ENCODE measurements at regions not wholly inside any gene's neighbourhood (a gene's known extent, or its start where the extent isn't known, plus 50 kb on each side); places are given as distances from the start of the nearest gene placed in this dataset.
"Not testable (repeated sequence)": the region's sequence is repeated elsewhere in the genome, so short reads cannot be mapped to it uniquely, and the experiment has no call there.

GRCh38 chr2:16112972-16113560 is 172.7 kb downstream of the MYCN start:
- peak; percentile 69 for FAIRE-seq
- no peak for DNase-seq (ENCODE audit: low spot score)

DNA sequence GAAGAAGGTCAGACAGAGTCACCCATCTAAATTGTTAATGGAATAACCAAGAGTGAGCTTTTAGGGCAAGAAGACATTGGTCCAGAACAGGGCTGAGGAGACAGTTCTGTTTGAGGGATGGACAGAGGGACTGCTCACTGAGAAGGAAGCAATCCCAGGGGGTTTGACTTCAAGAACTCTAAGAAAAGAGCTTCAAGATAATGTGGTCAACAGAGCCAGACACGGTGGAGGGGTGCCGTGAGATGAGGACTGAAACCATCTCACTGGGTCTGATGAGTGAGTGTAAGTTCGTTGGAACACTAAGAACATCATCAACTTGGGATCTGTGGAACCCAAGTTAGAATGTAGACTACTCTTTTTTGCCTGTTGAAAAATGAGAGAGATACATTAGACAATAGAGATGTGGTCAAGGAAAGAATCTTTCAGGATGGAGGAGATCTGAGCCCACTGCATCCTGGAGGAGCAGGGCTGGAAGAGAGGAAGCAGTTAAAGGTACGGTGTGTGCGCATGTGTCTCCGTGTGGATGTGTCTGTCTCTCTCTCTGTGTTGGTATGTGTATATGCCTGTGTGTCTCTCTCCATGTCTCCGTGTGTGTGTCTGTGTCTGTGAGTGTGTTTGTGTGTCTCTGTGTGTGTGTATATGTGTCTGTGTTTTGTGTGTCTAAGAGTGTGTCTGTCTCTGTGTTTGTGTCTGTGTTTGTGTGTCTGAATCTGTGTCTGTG is 172.1 kb downstream of the MYCN start:
- DNase-seq (ENCODE audit: low spot score), result no peak
- no peak for FAIRE-seq

DNA sequence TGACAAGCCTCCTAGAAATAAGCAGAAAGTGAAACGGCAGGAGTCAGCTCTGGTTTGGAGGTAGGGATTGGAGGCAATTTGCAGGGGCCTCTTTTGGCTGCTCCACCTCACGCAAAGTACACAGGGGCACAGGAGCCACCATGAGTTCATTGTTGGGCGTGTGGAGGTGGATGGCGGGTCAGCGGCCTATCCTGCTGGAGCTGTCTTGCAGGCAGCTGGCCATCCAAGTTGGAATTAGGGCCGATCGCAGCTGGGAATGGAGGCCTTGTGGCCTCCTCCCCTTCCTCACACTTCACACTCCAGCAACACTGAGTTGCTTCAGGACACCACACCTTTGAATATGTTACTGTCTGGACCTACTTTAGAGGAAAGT is 171.5 kb downstream of the MYCN start:
- FAIRE-seq, result no peak

GRCh38 chr2:16109821-16110310 is 169.5 kb downstream of the MYCN start:
- DNase-seq (ENCODE audit: low spot score), result no peak
- FAIRE-seq, result no peak

More for the DNA sequence above, 171.5 kb downstream of the MYCN start:
- no peak for DNase-seq (ENCODE audit: low spot score)

- no peak for DNase-seq (ENCODE audit: low spot score)
Observed at GRCh38 chr2:16109368-16109820, 169.0 kb downstream of the MYCN start.

GRCh38 chr2:16107246-16107645 is 166.9 kb downstream of the MYCN start:
- no peak for FAIRE-seq
- no peak for DNase-seq (ENCODE audit: low spot score)

More at GRCh38 chr2:16109368-16109820, 169.0 kb downstream of the MYCN start:
- no peak for FAIRE-seq

DNA sequence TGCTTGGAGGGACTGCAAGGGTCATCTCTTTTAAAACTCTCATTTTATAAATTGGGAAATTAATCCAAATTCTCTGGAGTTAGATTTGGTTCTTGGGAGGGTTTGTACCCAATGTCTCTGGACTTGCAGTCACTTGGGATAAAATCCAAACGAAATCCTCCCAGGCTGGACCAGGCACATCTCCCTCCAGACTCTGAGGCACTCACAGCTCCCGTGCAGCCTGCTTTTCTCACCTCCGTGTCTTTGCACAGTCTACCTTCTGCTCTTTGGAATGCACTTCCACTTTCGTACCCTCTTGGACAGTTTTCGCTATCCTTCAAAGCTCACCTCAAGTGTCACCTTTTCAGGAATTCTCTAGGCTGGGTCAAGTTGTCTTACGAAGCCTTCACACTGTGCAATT is 166.3 kb downstream of the MYCN start:
- no peak for DNase-seq (ENCODE audit: low spot score)

GRCh38 chr2:16105669-16106281 is 165.4 kb downstream of the MYCN start:
- no peak for DNase-seq (ENCODE audit: low spot score)
- no peak for FAIRE-seq

More for the DNA sequence above, 166.3 kb downstream of the MYCN start:
- FAIRE-seq, result no peak

DNA sequence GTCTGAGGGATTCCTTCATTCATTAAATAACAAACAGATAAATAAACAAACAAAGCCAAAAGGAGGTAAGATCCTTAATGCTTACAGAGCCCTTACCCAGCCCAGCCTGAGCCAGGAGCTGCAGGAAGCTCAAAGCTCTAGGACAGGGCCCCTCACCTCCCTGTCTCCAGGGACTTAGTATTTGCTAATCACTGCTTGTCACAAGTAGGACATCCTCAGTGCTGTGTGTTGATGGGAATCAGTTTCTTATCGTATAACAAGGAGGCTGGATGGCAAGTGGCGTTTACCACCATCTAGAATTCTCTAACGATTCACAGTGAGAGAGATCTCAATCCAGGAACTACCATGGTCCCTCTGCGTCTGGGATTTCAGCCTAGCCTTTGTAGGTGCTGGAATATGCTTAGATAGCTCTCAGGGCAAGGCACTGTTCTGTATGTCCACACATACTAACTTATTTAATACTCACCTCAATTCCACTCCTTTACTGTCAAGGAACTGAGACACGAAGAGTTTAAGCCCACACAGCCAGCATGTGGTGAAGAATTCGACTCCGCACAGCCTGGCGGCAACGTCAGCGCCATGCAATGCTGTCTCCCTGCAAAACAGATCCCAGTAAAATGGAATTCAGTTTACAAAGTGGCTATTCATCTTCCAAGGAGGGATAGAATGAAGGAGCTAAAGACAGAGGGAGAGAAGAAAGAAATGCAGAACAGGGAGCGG is 164.8 kb downstream of the MYCN start:
- FAIRE-seq (no peak), DNase-seq (ENCODE audit: low spot score) (no peak)

DNA sequence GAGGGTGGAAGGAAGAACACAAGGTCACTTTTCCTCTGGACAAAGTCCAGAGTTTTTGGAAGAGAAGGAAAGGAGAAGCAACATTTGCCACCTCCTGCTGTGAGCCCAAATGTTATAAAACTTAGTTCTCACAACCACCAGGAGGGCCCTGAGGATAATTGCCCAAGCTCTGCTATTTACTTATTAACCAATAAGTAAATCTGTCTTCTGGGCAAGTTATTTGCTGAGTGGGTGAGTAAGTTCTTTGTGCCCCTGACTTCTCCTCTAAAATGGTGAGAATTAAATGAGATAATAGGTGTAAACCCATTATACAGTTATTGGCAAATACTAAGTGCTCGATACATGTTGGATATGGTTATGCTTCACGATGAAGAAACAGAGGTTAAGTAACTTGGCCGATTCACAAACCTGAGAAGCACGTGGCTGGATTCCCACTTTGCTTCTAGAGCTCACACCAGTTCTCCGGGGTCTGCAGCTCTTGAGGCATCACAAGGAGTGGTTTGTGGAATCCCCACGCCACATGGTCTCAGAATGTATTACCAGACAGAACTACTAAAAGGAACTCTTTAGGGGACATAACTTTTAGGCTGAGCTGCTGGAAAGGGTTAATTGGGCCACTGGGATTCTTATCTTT is 164.1 kb downstream of the MYCN start:
- no peak for FAIRE-seq
- DNase-seq (ENCODE audit: low spot score), result no peak

- no peak for FAIRE-seq
Observed at GRCh38 chr2:16103614-16104314, 163.4 kb downstream of the MYCN start.

GRCh38 chr2:16102976-16103380 is 162.6 kb downstream of the MYCN start:
- no peak for DNase-seq (ENCODE audit: low spot score)
- FAIRE-seq, result no peak

More at GRCh38 chr2:16103614-16104314, 163.4 kb downstream of the MYCN start:
- DNase-seq (ENCODE audit: low spot score), result no peak

DNA sequence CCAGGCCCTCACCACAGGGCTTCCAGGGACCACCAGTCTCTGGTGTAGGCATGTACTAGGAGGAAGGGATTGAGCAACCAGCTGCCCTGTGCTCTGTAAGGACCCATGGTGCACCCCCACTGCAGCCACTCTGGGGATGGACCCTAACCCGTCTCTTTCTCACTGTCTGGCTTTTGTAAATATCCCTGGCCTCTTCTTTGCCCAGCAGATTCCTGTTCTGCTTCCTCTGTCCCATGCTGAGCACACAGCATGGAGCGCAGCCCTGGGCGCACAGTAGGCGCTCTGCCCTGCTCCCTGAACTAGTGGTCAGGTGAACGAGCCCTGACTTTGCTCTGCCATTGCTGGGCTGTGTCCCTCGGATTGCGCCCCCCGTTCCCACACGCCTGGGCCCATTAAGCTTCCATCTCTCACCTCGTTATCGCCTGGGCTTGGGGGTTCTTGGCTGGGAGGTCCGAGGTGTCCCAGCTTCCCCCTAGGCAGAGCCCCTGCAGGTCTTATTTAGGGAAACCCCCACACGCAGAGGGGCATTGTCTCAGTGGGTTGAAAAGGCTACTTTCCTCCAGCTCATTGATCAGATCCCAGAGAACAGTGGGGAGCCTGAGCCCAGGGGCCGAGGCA is 162.1 kb downstream of the MYCN start:
- DNase-seq (ENCODE audit: low spot score) (no peak), FAIRE-seq (no peak)

DNA sequence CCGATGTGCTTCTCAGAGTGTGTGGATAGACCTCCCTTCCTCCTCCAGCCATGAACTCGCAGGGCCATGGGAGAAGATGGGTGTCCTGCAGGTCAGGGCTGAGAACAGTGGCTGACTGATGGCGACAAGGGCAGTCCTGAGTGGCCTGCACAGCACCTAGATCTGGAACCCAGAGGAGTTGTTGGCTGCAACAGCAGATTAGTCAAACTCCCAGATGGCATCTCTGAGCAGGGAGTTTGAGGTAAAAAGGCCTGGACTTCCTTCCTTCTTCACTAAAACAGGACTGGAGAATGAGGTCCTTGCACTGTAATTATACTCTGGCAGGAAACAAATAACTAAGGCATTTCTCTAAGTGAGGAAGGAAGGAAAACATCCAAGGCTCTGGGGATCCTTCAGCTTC is 160.8 kb downstream of the MYCN start:
- FAIRE-seq, result no peak
- DNase-seq (ENCODE audit: low spot score), result no peak

GRCh38 chr2:16100006-16100405 is 159.7 kb downstream of the MYCN start:
- DNase-seq (ENCODE audit: low spot score) (peak; percentile 71), FAIRE-seq (no peak)

DNA sequence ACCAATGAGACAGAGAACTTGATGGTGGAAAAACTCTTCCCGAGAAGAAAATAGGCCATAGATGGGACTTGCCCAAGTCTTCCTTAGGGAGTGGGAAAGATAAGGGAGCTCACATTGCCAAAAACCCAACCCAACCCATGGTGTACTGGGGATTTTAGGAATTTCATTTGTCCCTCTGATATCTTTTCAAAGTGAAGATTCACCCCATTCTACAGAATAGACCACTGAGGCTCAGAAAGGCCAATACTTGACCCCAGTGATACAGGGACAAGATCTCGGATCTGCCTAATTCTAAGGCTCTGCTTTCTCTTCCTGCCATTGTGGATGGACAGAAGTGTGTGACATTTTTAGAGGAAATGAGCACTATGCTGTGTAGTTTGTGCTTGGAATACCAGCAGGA is 159.0 kb downstream of the MYCN start:
- no peak for DNase-seq (ENCODE audit: low spot score)
- no peak for FAIRE-seq

DNA sequence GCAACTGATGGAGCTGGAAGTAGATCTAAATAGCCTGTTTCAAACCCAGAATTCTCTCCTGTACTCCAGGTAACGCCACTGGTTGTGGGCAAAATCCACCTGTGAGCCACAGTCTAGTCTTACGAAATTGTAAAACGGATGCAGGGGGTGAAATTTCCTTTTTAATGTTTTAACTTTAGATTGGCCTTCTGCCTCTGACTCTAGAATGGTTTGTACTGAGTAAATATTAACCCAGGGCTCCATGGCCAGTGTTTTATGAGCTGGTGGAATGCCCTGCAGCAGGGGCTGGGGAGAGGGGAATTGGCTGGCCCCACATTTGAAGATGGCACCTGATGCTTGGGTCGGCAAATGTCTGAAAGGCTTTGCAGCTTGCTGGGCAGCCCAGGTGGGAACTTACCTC is 156.6 kb downstream of the MYCN start:
- no peak for DNase-seq (ENCODE audit: low spot score)
- no peak for FAIRE-seq

DNA sequence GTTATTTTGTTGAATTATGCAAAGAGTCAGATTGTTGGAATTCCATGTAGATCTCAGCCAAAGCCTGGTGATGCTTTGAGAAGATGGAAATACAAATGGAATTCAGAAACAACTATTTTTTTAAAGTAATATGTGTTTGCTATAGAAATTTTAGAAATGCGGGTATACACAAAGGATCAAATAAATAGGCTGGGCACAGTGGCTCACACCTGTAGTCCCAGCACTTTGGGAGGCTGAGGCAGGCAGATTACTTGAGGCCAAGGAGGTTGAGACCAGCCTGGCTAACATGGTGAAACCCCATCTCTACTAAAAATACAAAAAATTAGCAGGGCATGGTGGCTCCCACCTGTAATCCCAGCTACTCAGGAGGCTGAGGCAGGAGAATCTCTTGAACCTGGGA is 155.1 kb downstream of the MYCN start:
- not testable (repeated sequence) for DNase-seq (ENCODE audit: low spot score); FAIRE-seq

DNA sequence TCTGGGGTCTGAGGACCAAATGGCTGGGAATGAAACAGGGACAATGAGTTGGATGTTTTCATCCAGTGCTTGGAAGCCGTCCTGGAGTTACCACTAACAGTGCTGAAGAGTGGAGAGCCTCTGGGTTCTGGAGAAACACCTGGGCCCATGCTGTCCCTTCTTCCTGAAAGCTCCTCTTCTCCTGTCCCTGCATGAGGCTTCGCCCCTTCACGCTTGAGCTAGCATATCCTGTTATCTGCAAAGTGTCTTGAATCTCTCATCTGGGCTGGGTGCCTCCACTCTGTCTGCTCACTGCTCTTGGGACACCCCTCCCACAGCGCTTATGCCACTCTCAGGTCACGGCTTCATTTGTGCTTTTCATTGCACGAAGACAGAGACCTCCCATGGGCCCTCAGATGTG is 154.5 kb downstream of the MYCN start:
- DNase-seq (ENCODE audit: low spot score) (no peak), FAIRE-seq (no peak)
